ENCODE measurements at regions not wholly inside any gene's neighbourhood (a gene's known extent, or its start where the extent isn't known, plus 50 kb on each side); places are given as distances from the start of the nearest gene placed in this dataset.

DNA sequence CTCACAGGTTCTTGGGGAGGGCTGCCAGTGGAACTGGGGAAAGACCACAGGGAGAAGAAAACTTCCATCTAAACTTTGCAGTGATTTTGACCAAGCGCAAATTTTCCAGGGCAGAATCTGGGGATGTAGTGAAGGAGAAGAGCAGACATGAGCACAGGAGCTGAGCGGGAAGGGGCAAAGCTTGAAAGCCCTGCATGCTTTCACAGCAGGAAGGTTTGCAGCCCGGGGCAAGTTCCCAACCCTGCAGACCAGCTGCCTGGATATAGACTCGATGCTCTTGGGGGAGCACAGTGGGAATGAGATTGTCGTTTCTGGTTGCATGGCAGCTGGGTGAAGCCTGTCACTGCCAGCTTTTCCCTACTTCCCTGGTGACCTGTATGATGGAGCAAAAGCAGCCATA is 276.8 kb upstream of the RORB start:
- TF ChIP-seq POLR2A (IDR thresholded peaks at IDR 0.05) (no peak), CTCF (IDR thresholded peaks at IDR 0.05) (no peak)
